NCI-H2227 (cell line): ENCODE measurements at regions not wholly inside any gene's neighbourhood (a gene's known extent, or its start where the extent isn't known, plus 50 kb on each side); places are given as distances from the start of the nearest gene placed in this dataset.

Experiments
- DNase-seq: peaks from one replicate; lab custom pipeline; 2025; ENCODE audit not compliant: unreplicated experiment; lab: John Stamatoyannopoulos, UW

DNA sequence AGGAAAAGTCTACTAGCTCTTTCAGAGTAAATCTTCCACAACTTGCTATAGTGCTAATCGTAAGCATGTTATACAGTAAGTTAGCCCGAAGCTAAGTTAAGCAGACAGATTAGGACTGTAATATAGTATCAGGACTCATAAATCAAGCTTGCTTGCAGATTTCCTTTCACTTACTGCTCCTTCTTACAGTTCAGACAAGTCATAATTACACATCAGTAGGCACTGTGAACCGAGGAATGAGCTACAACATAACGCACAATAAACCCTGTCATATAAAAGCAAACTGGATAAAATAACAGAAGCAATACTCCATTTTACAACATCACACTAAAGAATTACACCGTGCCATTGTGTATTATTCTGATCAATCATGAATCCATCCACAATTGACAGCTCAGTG lies 832.6 kb upstream of the ZEB2 start:
- no peak for DNase-seq

DNA sequence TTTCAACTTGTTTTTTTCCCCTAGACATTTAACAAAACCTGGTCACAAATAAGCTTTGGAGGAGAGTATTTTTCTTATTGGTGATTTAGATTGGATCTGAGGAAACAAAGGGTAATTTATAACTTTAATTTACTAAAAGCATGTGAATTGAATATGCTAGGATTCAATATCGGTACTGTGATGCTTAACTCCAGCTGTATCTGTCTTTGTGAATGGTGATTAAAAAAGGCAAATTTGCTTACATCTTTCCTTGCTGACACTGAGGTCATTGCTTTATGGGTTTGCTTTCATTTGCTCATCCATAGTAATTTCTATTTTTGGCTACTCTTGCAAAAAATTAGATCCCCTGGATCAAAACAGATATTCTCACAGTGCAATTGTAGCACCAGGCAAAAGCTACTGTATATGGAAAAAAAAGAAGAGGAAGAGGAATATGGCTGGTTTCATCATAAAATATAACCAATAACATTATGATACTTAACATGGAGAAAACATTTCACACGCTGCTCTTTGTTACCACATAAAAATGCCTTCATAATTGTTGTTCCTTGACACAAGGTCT lies 832.0 kb upstream of the ZEB2 start:
- no peak for DNase-seq

DNA sequence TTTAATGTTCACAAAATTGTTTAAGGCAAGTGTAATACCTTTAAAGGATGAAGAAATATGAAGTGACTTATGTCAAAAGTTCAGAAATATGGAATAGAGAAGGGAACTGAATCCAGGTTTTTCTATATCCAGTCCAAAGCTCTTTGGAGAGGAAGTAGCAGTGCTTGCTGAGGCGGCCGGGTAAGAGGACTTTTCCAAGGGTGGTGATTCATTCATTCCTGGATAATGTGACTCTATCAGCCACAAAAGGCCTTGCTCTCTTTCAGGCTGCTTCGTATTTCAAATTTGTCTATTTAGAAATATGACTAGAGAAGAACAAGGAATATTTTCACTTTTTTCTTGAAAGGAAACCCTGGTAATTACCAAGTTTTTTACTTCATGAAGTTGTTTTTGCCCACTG lies 830.1 kb upstream of the ZEB2 start:
- DNase-seq = no peak

DNA sequence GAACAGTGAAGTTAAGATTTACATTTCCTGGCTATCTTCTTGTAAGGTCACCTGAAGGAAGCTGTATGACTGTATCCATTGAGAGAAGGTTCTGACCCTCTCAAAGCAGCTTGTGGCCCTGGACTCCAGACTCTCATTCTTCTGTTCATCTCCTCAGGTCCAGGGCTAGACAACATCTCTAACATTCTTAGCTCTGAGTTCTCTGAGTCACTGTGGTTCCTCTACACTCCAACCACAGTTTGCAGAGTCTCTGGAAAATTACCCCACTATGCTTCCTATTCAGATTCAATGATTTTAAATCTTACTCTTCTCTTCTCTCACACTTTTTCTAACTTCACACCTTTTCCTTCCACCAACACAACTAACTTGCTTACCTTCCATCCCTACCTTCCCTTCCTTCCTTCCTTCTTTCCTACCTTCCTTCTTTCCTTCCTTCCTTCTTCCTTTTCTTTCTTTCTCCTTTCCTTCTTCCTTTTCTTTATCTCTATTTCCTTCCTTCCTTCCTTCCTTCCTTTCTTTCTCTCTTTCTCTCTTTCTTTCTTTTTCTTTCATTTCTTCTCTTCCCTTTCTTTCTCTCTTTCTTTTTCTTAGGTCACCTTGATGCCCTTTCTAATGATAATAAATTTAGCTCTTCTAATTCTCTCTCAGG lies 824.3 kb upstream of the ZEB2 start:
- no peak for DNase-seq

DNA sequence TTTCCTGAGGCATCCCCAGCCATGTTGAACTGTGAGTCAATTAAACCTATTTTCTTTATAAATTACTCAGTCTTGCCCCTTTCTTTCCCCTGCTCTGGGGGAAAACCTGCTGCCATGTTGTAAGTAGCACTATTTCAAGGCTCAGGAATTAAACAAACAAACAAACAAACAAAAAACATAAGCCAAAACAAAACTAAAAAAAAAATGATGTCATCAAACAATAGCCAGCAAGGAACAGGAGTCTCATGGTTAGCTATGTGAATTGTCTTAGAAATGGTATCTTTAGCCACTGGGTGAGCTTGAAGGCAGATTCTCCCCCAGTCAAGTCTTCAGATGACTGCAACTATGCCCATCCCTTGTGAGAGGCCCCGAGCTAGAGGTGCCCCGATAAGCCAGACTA lies 823.4 kb upstream of the ZEB2 start:
- DNase-seq = no peak

DNA sequence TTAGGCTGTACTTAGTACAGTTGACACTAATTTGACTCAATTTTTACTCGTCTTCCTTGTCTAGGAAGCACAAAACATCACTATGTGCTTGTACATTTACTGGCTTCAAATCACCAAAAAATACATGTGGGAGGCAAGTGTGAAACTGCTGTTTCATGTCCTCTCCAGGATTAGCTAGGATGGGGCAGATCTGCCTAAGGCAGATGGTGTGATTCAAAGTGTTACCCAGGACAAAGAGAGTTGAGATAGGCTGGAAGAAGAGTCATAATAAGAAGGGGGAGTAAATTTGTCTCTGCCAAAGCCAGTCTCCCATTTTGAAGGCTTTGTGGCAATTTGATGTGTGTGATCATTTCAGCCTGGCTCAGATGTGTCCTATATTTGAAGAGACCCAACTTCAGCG lies 821.6 kb upstream of the ZEB2 start:
- no peak for DNase-seq

DNA sequence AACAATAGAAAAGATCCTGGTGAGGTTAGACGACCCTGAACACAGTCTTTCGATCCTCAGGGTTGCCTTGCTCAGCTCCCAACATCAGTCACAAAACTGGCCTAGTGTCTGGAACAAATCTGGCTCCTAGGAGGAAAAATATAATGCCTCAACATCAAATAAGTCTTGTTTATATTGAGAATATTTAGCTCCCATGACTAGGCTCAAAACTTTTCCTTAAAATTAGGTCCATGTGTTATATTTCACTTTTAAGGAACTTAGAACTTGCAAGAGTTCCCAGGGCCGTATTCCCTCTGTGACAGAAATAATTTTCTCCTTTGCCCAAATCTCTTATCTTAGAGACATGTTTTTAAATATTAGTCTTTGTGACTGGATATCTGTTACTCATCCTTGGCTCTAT lies 819.7 kb upstream of the ZEB2 start:
- no peak for DNase-seq

DNA sequence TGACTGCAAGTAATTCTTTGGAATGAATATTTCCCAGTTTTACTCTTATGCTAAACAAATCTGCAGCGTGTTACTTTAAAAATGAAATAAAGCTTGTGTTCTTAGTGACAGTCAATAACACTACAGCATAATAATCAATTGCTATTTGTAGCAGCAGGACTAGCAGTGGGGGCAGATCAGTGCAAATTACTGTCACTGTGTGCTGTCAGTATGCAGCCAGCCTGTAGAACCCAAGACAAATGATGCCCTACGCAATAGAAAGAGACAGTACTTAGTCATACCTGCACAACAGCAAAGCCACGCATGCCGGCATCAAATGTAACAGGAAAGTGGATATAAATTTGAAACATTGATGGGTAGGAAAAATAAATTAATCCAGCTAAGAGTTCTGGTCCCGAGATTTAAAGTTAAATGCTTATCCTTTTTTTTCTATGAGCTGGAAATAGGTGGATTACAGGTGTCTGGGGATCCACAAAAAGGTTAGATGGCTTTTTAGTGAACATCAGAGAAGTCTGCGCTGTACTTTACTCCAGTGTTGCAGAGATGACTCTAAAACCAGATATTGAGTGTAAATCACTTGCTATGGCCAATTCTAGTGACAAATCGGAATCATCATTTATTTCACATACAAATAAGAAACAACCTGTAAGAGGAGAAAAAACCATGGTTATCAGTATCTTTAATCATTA lies 812.4 kb upstream of the ZEB2 start:
- DNase-seq = no peak

DNA sequence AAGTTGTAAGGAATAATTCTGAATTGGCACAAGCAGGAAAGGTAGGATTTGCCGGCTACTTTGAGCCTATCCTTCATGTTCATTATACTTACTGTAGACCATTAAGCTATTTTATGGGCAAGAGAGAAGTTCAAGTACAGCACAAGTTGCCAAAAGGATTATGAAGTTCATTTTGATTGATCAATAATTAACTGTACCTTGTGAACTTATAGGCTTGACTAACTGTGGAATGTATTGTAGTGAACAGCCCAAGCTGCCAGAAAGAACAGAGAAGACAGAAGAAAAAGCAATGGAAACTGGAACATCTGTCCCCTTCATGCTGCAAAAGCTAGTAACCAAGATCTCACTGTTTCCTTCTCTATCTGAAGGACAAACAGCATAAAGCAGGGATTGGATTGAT lies 810.1 kb upstream of the ZEB2 start:
- no peak for DNase-seq

DNA sequence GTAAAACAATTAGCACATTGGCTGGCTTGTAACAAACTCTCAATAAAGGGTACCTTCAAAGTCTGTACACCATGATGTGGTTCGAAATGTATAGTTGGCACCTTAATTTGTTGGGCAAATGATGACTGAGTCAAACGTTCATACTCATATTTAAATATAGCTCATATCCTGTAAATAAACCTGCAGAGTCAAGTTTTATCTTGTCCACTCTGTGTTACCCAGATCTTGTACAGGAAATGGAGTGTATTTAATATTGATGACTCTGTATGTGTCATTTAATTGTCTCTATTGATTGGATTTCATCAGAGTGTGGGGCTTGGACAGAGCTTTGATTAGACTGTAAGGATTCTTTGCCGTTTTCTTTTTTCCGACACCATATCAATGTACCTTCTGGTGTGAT lies 805.6 kb upstream of the ZEB2 start:
- DNase-seq = no peak

DNA sequence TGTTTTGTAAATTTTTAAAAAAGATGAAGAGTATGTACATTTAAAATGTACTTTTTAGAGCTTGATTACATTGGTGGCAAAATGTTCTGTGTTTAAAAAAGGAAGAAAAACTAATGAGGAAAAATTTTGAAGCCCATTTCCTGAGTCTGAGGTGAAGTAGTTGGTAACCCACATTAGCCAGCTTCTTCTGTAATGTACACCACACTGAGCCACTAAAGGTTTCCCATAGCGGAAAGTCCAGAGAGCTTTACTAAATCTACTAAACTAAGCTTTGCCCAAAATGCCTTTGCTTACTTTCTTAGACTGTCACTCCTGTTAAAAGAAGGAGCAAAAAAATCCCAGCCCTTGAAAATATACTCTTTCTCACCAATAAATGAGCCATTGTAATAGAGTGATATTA lies 804.8 kb upstream of the ZEB2 start:
- DNase-seq = no peak

DNA sequence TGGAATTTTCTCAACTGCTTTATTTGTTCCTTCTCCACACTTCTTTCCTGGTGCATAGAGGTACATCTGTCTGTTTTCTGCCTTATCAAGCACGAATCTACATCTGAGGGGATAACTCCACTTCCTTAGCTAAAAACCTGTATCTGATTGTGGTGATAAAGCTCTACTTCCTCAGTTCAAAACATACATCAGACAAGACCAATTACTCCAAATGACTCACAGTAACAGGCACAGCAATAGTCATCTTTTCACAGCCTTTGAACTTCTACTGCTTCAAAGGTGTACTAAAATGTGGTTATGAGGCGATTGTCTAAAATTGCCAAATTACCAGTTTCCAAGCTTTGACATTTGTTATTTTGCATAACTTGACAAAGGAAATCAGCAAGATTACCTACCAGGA lies 803.6 kb upstream of the ZEB2 start:
- no peak for DNase-seq

DNA sequence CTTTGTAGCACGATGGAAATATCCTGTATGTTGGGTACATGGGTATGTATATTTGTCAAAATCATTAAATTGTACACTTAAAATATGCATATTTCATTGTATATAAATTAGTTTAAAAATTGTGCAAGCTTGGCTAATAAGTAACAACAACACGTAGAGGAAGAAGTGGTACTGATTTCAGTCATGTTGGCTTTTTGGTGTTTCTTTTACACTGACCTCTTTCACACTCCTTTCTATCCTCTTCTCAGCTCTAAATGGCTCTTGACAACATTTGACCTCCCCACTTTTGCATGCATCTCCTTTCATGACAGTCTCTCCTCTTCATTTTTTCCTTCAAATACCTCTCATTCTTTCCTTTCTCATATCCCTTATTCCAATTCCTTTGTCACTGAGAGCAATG lies 801.4 kb upstream of the ZEB2 start:
- DNase-seq = no peak

DNA sequence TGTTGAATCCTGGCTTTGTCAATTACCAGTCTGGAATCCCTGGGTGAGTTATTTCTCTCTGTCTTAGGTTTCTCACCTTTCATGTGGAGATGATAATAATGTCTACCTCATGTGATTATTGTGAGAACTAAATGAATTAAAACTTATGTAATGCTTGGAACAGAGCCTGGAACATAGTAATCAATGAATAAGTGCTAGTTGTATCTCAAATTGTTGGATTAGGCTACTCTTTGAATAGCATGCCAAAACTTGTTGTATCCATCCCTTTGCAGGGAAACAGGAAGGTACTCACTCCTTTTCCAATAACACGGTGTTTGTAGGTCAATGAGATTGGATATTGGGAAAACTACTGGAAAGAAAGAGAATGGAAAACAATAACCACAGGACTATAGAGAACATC lies 796.6 kb upstream of the ZEB2 start:
- DNase-seq = no peak

DNA sequence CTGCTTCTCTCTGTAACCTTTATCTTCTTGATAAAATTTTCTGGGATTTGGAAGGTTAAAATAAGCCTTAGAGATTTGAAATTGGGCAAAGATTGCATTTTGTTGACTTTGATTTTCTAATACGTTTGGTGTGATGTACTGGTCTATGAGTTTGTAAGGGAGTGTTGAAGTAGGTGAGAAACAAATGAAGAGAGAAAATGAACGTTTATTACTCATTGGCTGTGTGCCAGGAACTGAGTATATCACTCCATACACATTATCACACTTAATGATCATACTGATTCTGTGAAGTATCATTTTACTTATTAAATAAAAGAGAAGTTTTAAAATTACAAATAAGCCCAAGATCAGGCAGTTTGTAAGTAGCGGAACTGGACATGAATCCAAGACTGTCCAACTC lies 795.1 kb upstream of the ZEB2 start:
- DNase-seq = no peak

DNA sequence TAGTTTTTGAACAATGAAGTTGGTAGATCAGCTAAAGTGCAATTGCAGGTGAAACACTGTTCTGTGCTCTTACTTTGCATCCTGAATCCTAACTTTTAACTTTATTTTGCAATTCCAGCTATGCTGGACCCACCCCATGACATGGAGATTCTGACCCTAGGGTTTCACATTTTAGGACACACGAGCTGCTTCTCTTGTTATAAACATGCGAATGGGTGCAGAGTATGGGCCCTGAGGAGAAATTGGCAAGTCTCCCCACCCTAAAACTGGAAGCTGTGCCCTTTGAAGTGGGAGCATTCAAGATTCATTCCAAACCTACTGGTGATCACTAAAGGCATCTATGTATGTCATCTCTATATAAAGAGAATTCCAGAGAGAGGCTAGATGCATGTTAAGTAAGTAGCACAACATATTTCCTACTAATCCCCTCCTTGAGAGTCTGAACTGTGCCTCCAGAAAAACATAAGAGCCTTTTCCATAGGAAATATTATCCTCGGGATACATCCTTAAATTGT lies 794.3 kb upstream of the ZEB2 start:
- DNase-seq = no peak

DNA sequence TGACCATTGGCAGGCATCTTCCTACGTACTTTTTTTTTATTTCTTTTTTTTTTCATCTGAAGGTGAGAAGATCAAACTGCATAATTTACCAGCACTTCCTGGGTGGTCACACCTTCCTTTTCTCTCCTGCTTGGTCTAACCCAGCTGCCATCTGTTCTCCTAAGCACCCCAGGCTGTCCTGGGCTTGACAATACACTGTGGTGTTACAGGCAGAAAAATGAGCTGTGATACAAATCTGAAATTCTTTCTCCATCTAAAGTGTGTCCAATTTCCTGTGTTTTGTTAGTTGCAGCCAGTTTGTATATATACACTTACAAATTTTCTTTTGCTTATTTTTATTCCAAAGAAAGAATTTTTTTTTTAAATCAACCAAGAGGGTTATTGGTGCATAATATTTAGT lies 786.0 kb upstream of the ZEB2 start:
- DNase-seq = no peak

DNA sequence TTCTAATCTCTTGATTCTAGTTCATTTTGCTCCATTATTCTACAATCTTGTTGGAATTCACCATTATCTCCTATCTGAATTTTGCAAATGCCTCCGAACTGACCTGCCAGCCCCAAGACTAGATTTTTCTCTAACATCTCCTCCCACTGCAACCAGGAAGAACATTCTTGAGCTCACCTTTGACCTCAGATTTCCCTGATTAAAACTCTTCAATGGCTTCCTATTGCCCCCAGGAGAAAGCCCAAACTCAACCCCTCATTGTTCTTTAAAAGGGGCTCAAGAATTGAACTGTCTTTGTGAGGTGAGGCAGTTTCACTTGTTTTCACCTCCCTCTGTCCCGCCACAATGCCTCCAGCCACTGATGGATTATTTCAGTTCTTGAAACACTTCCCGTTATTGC lies 784.6 kb upstream of the ZEB2 start:
- DNase-seq = no peak

DNA sequence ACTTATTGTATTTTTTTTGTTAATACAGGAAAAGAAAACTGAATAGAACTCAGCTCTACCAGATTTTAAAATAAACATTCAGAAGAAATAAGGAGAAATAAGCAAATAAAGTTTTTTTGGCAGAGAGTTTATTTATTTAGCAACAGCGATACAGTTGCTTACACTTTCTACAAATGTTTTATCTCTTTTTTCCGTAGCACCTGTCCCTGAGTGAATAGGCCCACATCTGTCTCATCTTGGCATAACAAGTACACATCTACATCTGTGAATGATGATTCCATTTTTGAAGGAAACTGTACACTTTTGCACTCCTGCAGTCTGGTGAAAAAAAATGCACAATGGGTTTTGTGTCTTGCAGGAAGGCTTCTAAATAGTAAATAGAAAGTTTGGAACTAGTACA lies 783.6 kb upstream of the ZEB2 start:
- DNase-seq = no peak

DNA sequence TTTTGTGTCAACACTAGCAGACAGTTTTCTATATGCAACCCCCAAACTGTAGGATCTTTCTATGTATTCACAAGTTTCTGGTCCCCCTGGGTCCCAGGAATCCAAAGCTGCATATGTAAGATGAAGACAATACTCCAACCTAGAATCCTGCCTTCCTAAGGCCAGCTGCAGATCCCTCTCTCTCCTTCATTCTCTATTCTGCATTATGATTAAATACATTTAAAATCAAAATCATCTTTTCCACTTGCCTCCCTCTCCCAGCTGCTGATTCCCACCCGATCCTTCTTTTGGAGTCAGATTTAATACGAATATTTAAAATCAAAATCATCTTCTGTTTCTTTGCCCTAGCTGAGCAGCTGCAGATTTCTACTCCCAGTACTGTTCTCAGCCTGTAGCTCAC lies 783.0 kb upstream of the ZEB2 start:
- no peak for DNase-seq

DNA sequence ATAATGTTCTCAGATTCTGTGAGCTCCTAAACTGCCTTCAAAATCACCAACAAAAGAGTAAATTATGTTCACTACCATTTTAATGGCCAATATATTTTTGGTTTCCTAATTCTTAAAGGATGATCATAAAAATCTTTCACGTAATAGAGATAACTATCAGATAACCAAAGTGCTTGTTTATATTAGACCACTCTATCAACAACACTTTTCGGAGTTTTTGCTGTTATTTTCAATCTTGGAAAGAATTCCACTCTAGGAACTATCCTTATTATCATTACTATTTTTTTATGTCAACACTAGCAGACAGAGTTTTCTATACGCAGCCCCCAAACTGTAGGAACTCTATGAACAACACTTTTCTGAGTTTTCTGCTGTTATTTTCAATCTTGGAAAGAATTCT lies 782.5 kb upstream of the ZEB2 start:
- no peak for DNase-seq

DNA sequence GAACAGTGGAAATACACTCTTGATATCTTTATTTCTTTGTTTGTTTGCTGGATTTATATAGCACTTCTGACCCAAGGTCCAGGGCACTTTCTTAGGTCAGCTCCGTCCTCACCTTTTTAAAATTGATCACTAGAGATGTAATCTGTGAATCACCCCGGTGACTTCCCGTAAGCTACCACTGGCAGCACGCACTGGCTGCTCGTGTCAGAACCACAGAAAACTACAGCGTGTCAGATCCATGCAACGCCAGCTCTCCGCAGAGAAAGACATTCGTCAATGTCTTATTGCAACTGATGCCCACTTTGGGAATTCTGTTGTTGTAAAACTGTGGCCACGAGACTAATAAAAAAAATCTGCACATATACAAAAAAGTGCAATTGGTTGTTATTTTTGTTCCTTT lies 779.4 kb upstream of the ZEB2 start:
- no peak for DNase-seq

DNA sequence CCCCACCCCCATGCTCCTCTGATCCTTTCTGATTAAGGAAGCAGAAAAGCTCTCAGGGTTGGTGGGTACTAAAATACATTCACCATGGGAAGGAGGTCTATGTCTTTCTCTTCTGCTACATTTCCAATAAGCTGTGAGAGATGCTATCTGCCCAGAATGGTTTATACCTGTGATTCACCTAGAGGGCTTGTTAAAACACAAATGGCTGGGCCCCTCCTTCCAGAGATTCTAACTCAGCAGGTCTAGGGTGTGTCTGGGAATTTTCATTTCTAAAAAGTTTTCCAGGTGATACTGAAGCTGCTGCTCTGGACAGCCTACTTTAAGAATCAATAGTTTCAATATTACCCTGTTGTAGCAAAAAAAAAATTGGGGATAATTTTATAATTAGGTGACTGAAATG lies 772.2 kb upstream of the ZEB2 start:
- DNase-seq = no peak
